ENCODE measurements at regions not wholly inside any gene's neighbourhood (a gene's known extent, or its start where the extent isn't known, plus 50 kb on each side); places are given as distances from the start of the nearest gene placed in this dataset.

DNA sequence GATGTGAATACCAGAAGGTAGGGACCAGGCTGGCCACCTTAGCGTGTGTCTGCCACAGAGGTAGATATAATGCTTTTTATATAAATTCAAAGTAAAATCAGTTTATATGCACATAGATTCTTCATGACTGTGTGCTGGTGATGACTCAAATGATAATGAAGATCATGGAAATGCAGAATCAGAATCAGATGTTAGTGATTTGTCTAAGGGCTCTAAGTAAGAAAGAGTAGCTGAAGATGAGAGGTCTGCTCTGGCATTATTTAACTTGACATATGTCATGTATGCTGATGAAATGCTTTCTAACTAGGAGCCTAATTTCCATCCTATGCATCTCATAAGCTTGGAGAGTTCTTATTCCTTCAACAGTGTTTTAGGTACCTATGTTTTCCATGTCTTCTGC, 50.3 kb upstream of the DPH6 start:
- no peak for DNase-seq (ENCODE audit: low read depth in 3 of 3)

DNA sequence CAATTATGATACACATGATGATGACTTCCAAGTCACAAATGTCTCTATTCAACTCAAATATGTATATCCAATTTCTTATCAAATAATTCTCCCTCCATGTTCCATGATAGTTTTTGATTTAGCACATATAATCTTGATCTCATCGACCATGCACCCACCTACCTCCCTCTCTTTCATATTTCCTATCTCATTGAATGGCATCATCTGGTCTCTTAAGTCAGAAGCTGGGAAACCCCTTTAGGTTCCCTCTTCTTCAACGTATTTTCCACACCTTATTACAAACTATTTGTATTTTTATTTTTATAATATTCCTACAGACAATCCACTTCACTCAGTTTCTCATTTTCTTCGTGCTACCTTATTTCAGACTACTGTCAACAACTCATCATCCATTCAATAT, 56.9 kb upstream of the DPH6 start:
- no peak for DNase-seq (ENCODE audit: low read depth in 3 of 3)

DNA sequence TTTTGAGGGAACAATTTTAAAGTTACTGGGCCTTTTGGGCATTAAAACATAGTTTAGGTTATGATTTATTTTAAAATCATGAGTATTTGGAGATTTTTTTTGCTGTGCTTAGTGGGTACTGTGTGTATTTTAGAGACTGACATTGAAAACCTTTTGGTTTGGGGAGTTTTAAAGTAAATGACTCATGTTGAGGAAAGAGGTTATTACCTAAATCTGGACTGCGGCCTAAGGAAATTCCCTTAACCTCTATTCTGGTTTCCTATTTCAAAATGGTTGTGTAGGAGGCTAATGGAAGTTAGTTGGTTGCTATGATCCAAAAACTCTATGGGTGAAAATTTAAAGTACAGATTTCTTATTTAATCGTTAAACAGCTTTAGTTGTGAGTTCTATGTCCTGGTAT, 57.3 kb upstream of the DPH6 start:
- DNase-seq (ENCODE audit: low read depth in 3 of 3) = no peak

DNA sequence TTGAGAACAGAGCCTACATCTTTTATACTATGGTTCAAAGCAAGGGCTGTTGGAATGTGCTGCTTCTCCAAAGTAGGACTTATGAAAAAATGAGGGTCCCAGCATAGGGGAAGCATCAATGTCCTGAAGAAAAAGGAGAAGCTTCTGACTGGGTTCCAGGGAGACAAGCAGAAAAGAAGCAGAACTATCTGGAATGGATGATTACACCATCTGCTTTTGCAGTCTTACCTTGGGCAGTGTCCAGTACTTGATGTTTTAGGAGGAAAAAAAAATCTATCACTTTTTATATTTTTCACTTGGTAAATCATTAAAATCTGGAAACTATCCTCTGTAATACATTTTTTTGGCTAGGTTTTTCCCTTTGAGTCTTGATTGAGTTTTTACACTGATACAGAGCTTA, 57.9 kb upstream of the DPH6 start:
- no peak for DNase-seq (ENCODE audit: low read depth in 3 of 3)

DNA sequence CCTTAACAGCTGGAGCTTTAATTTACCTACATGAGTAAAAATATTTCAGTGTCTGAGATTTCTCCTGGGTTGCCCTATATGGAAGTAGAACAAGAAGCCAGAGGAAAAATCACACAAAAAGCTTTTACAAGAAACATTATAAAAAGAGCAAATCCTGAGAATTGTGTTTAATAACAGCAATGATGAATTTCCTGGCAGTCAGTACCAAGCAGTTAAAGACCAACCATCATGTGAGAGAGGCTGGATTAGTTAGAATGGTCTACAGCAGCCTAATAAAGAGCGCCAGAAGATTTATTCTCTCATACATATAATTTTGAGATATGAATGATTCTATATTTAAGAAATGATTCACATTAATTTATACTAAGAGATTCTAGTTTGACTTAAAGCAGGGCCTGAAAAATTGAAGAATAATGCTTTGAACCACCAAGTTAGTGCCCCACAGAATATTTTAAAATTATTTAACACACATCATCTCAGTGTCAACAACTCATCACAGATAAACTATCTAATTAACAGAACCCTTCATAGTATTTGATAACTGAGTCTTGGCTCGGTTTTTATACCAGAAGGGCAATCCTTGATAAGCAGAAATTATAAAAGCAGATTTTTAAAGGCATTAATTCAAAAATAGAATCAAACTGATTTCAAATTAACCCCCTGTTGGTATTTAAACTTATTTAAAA, 59.9 kb upstream of the DPH6 start:
- no peak for DNase-seq (ENCODE audit: low read depth in 3 of 3)

DNA sequence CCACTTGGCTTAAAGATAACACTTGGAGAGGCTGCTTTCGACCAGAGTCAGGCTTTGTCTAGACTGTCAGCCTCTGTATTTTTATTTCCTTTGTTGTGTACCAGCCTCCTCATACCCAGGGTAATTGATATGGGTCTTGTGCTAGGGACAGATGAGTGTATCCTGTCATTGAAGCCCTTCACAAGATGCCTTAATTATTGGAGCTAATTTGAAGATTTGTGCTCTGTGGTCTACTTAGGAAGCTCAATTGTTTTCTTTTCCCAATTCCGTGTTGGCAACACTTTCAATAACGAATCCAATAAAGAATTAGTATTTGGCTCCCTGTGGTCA, 60.5 kb upstream of the DPH6 start:
- no peak for DNase-seq (ENCODE audit: low read depth in 3 of 3)

DNA sequence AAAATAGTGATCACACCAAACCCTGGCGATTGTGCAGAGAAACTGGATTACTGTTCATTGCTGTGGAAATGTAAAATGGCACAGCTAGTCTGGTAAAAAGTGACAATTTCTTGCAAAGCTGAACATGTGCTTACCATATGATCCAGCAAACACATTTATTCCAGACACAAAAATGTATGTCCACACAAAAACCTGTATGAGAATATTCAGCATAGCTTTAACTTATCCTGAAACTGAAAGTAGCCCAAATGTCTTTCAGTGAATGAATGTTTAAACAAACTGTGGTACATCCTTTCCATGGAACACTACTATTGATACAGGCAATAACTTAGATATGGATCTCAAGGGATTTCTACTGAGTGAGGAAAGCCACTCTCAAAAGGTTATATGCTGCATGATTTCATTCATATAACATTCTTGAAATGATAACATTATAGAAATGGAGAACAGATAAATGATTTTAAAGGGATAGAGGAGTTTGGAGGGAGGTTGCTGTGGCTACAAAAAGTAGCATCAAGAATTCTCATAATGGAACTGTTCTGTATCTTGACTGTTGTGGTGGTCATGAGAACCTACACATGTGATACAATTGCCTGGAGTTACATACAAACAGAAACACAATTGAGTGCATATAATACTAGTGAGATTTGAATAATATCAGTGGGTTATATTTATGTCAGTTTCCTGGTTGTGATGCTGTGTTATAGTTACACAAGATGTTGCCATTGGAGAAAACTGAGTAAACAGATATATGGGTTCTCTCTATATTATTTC, 70.7 kb upstream of the DPH6 start:
- no peak for DNase-seq (ENCODE audit: low read depth in 3 of 3)

DNA sequence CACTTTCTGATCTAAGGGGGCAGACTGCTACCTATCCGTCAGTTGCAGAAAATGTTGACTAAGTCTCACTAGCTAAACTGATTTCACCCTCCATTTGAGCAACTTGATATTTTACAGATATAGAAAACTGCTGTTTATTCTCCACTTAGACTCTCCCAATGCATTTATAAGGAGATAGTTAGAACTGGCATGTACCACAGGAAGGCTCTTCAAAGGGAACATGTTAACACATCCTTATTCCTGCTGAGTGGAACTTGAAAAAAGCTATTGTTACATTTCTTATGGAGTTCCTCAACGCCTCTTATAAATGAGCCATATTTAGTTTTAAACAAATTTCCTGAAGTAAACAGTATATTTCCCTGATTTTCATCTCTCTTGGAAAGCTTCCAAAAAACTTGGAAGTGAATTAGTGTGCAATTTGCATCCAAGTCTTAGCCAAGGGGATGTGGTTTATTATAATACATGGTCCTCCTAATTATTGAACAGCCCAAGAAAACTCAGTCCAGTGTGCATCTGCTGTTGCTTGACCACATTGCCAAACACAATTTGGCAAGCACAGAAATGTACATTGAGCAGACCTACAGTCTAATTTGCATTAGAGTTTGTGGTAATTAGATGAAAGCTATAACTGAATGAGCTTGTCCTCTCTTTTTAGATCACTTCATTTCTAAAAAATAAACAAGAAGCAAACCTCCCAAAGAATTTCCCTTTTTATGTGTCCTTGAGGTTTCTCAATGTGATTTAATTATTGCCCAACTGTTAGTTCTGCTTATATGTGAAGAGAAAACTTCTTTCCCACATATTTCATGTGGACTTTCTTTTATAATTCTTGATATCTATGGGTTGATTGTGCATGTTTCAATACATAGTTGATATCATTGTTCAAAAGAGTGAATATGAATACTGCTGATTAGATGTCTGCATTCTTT, 72.6 kb upstream of the DPH6 start:
- DNase-seq (ENCODE audit: low read depth in 3 of 3) = no peak

DNA sequence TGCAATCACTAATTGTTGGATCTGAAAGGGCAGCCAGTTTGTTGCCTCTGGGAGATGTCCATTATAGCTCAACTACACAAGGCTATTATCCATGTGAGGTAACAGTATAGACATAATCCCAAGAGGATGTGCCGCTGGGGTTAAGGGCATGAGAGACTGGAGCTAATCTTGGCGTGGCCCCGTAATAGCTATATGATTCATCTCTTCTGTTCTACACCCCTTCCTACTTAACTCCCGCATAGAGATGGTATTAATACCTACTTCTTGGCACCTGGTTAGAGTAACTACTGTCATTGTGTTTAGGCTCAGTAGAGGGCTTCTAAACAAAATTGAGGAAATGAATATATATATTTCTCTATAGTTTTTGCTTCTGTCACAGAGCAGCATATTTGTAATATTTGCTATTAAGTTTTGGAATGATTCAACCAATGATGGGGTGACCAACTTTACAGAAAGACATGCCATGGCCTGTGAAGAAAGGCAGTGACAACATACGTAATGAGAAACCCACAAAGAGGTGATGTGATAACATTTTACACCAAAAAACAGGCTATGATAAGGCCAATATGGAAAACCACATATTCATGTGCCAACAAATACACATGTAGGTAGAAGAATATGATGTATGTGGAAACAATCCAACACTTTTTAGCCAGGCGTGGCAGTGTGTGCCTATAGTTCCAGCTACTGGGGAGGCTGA, 76.8 kb upstream of the DPH6 start:
- DNase-seq (ENCODE audit: low read depth in 3 of 3) = no peak

DNA sequence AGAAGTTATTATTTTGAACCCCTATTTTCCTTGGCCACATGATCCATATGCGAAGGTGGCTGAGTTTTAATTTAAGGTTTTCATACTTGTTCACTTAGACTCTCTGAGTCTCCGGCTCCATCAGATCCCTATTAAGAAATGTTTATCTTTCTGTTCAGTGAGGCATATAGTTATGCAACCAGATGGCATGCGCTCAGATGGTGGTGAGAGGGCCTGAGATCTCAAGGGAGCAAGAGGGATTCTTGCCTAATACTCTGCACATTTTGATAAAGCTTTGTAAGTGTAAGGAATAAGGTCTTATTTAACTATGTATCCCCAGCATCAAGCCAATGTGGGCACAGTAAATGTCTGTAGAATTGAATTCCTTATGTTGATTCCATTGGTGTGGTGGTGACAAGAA, 78.9 kb upstream of the DPH6 start:
- DNase-seq (ENCODE audit: low read depth in 3 of 3) = no peak

DNA sequence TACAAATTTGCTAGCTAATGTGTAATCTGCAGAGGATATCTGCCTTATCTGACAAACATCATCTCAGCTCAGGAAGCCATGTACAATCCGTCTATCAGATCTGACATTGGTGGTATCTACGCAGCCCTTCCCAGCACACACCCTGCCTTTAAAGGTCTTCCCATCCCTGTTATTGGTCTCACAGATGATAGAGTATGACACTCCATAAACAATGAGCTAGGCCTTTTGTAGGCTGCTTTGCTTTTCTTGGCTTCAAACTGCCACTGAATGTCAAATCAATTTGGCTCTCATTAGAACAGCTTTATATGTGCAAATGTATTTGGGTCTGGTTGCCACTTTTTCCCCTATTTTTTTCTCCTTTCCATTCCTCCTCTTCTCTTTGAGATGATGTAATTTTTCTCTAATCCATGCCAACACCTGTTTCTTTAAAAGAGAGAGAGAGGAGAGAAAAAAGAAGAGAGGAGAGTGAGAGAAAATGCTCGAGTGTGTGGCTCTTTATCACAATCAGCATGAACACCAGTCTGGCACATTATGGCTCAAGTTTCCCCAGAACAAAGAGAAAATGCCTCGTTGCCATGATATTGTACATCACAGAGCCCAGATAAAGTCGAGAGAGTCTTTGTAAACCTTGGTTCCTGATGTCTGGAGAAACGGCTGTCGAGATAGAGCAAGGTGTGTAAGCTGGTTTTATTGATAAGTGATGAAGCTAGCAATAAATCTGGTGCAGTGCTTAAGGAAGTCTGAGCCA, 80.8 kb upstream of the DPH6 start:
- DNase-seq (ENCODE audit: low read depth in 3 of 3) = no peak

DNA sequence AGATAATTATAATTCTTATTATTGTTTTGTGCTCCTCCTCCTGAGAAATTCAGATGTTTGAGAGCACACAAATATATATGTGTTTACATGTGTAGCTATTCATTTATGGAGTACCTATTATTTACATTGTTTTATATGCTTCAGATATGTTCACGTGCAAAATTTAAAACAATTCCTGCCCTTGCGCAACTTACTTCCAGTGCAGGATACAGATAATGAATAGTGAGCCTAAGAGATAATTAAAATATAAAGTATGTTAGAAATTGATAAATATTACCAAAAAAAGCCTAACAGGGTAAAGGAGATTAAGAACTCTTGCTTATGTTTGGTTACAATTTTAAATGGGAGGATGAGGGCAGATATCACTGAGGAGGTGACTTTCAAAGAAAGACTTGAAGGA, 81.7 kb upstream of the DPH6 start:
- no peak for DNase-seq (ENCODE audit: low read depth in 3 of 3)

DNA sequence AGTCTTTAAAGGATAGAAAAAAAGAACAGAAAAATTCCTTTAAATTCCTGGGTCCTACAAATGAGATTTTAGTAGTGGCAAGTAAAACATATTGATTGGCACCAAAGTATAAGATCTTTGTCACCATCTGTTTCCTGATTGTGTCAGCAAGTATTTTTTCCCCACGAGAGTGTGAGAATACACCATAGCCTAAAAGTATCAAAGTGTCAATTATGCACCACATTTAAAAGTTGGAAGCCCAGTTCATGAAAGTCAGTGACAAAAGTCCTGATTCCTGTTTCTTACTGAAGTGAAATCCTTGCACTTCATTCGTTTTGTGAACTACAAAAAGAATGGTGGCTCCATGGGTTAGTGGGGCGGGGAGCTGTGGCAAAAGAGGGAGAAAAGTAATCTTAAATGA, 83.8 kb upstream of the DPH6 start:
- DNase-seq (ENCODE audit: low read depth in 3 of 3) = no peak

DNA sequence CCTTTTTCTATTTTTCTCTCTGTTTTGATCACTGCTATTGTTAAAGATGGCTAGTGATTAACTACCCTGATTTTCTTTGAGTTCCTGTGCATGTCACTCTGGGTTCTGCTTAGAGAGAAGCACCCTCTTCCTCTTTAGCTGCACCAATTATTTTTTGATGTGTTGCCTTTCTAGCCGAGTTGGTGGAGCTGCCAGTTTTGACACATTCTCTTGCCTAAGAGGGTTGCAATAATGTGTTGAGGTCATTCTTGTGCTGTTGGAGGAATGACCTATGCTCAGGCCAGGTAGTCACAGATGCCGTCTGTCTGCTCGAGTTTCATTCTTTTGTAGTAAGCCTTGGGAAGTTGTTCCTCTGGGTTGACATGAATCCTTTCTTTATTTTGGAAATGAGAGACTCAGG, 84.6 kb upstream of the DPH6 start:
- DNase-seq (ENCODE audit: low read depth in 3 of 3) = no peak

DNA sequence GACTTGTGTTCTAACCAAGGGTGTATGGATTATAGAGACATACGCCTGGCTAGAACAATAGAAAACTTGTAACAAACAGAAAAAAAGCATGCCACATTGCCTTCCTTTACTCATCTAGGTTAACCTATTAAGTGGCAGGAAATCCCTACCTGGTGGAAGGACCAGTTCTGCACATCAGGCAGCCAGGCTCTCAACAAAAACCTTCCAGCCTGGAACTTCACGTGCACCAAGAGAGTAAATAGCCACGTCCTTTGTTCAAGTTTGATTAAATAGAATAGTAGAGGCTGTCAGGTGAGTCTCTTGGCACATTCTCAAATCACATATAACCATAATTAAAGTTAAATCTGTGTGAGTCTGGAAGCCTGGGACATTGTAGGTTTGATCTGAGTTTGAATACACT, 85.0 kb upstream of the DPH6 start:
- DNase-seq (ENCODE audit: low read depth in 3 of 3) = no peak

DNA sequence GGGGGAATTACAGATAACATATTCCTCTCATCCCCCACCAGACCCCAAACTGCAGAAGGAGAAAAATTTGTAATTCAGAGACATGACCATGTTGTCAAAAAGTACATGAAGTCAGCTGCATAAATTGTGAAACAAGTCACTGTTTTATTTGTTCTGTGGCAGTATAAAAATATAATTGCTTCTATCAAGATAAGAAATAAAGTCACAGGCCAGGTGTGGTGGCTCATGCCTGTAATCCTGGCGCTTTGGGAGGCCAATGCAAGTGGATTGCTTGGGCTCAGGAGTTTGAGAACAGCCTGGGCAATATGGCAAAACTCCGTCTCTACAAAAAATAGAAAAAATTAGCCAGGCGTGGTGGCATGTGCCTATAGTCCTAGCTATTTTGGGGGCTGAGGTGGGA, 87.7 kb upstream of the DPH6 start:
- no peak for DNase-seq (ENCODE audit: low read depth in 3 of 3)

DNA sequence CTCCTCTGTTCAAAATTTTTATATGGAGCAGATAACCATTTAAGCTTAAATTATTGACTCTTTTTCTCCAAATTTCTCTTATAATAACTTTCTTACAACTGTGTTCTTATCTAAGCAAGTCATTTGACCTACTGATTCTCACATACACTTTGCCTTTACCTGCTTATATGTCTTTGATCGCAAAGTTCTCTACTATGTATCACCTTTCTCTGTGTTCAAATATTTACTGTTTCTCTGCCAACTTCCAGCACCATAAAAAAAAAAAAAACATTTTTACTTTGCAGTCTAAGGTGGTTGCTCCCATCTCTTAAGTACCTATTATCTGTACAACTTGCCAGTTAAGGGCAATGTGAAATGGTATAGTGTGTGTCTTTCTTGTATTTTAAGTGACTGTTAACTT, 100.8 kb upstream of the DPH6 start:
- DNase-seq (ENCODE audit: low read depth in 3 of 3) = no peak

DNA sequence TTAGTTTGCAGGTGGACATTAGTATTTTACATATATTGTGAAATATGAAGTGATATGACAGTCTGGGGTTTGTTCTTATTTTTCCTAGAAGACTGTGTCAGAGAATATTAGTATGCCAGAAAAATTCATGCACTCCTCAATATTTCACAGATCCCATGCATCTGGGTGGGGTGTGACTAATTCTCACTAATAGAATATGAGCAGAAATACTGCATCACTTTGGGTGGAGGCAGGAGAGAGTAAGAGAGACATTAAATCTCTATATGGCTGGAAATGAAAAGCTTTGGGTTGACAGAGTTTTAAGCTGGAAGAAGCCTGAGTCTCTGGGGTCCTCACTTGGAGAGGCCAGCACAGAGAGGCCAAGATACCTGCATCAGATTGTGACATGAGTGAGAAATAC, 101.3 kb upstream of the DPH6 start:
- DNase-seq (ENCODE audit: low read depth in 3 of 3) = no peak

DNA sequence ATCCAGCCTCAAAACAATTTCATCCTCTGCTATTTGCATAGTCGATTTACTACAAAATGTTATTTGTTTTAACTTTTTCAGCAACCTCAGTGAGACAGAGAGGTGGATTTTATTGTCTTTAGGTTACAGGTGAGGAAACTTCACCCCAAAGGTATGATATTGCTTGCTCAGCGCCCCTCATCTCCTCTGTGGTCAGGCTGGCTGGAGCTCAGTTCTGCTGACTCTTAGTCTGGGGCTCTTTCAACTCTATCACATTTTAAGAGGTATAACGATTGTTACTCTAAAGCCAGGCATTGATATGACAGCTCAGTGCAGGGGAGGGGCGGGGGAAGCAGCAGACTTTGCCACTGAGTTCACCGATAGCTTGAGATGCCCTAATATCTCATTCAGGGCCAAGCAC, 103.0 kb upstream of the DPH6 start:
- DNase-seq (ENCODE audit: low read depth in 3 of 3) = no peak

DNA sequence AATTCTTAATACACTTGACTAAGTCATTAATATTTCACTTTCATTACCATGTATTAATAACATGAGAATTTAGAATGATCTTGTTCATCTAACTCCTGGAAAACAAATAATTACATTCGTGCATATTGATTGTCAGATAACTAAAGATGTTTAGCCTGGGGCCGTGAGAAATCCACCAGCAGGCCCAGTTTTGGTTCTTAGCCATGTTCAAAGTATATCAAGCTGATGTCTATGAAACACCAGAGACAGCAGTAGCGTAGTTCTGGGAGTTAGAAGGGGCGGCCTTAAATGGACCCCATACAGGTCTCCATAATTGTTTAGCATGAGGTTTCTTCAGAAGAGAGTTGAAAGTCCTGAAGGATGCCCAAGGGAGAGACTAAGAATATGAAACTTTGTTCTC, 103.6 kb upstream of the DPH6 start:
- no peak for DNase-seq (ENCODE audit: low read depth in 3 of 3)

DNA sequence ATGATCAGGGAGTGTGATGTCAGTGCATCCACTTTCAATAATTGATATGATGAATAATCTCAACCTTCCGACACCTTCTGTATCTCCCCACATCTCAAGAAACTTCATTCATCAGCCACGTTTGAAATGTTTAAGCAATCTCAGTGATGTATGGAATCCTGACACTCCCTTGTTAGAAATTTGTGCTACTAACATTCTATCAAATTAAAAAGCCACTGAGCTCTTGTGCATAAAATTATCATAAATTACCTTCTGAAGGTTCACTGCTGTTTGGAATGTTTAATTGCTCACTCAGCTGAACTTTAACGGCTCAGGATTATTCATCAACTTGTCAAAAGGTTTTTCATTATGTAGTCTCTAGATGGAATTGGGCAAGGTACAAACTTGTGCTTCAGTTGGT, 108.4 kb upstream of the DPH6 start:
- no peak for DNase-seq (ENCODE audit: low read depth in 3 of 3)

All from stimulated activated CD4-positive, alpha-beta T cell treated with anti-CD3 and anti-CD28 coated beads, TNF-alpha, amount 100 ng/mL, for 24 hours (primary cell).